Caco-2 (cell line): ENCODE measurements at regions not wholly inside any gene's neighbourhood (a gene's known extent, or its start where the extent isn't known, plus 50 kb on each side); places are given as distances from the start of the nearest gene placed in this dataset.

ENCODE experiments used
- BruUV-seq: library from RNA; stranded (reverse); fragments of 400-500 nt; replicated peaks from 2 replicates; lab custom pipeline; 2021; lab: Mats Ljungman, UMichigan
- CTCF ChIA-PET: fragments of 300-600 bp; sonication (Branson Sonifier 250); formaldehyde crosslinking; loops from one replicate; lab custom pipeline; 2022; ENCODE audit warnings: antibody characterized with exemption; lab: Charles Lee
- POLR2A ChIA-PET: fragments of 300-600 bp; sonication (Branson Sonifier 250); formaldehyde crosslinking; loops from one replicate; lab custom pipeline; 2022; ENCODE audit warnings: antibody characterized with exemption; lab: Charles Lee
- DNase-seq, 2 experiments: peaks; one replicate each; pipeline versions ENCODE4 v3.0.0 to v3.0.0-alpha.2; 2020 to 2022
- H3K27me3 ChIP-seq: replicated peaks from 2 replicates; pipeline ENCODE4 v1.6.0; 2011; ENCODE audit warnings: low read length; ENCODE audit not compliant: control insufficient read depth, insufficient read depth
- H3K36me3 ChIP-seq: 2 replicates; pipeline ENCODE4 v1.5.1; 2011; ENCODE audit warnings: low read length; ENCODE audit not compliant: control insufficient read depth, insufficient read depth
- H3K4me1 ChIP-seq: fragments of 250-450 bp; sonication (Bioruptor Pico); 2 replicates; pipeline ENCODE4 v1.5.1; 2020; ENCODE audit warnings: mild to moderate bottlenecking
- H3K4me3 ChIP-seq: 2 replicates; pipeline ENCODE4 v1.5.1; 2011; ENCODE audit warnings: low read depth, mild to moderate bottlenecking, control low read depth, low read length
- H3K9me3 ChIP-seq: fragments of 250-450 bp; sonication (Bioruptor Pico); 2 replicates; pipeline ENCODE4 v1.5.1; 2020; ENCODE audit warnings: mild to moderate bottlenecking, moderate library complexity
- H3K27ac Mint-ChIP-seq: one replicate; pipeline ENCODE4 v1.8.0; 2022; ENCODE audit warnings: mixed read lengths; ENCODE audit not compliant: unreplicated experiment
- H3K27me3 Mint-ChIP-seq: one replicate; pipeline ENCODE4 v1.8.0; 2022; ENCODE audit warnings: mixed read lengths; ENCODE audit not compliant: insufficient read depth, unreplicated experiment
- H3K36me3 Mint-ChIP-seq: one replicate; pipeline ENCODE4 v1.8.0; 2022; ENCODE audit warnings: mild to moderate bottlenecking, mixed read lengths; ENCODE audit not compliant: insufficient read depth, unreplicated experiment
- H3K4me1 Mint-ChIP-seq: one replicate; pipeline ENCODE4 v1.8.0; 2022; ENCODE audit warnings: low read depth, mixed read lengths; ENCODE audit not compliant: unreplicated experiment
- H3K4me3 Mint-ChIP-seq: one replicate; pipeline ENCODE4 v1.8.0; 2022; ENCODE audit warnings: mild to moderate bottlenecking, moderate library complexity, mixed read lengths; ENCODE audit not compliant: unreplicated experiment
- H3K9me3 Mint-ChIP-seq: one replicate; pipeline ENCODE4 v1.8.0; 2022; ENCODE audit warnings: mixed read lengths; ENCODE audit not compliant: unreplicated experiment
- intact Hi-C: fragments of 100-400 bp; cut with micrococcal nuclease; formaldehyde crosslinking; loops from one replicate; pipeline ENCODE4 v1.10.0; 2022; ENCODE audit not compliant: unreplicated experiment
- TF ChIP-seq, protein P1 (sequence below), 2 experiments: fragments of 200-600 bp in 1 of 2; IDR thresholded peaks; 1 replicate in 1 of 2; 2 replicates in 1 of 2; pipeline versions ENCODE4 v1.5.1 to v1.8.0; 2011 to 2022; ENCODE audit warnings: antibody characterized with exemption in 1 of 2, control low read depth in 1 of 2, inconsistent platforms in 1 of 2, low read depth in 1 of 2, low read length in 1 of 2, mild to moderate bottlenecking in 1 of 2, moderate library complexity in 1 of 2; ENCODE audit not compliant: insufficient read depth in 1 of 2, severe bottlenecking in 1 of 2, unreplicated experiment in 1 of 2

DNA sequence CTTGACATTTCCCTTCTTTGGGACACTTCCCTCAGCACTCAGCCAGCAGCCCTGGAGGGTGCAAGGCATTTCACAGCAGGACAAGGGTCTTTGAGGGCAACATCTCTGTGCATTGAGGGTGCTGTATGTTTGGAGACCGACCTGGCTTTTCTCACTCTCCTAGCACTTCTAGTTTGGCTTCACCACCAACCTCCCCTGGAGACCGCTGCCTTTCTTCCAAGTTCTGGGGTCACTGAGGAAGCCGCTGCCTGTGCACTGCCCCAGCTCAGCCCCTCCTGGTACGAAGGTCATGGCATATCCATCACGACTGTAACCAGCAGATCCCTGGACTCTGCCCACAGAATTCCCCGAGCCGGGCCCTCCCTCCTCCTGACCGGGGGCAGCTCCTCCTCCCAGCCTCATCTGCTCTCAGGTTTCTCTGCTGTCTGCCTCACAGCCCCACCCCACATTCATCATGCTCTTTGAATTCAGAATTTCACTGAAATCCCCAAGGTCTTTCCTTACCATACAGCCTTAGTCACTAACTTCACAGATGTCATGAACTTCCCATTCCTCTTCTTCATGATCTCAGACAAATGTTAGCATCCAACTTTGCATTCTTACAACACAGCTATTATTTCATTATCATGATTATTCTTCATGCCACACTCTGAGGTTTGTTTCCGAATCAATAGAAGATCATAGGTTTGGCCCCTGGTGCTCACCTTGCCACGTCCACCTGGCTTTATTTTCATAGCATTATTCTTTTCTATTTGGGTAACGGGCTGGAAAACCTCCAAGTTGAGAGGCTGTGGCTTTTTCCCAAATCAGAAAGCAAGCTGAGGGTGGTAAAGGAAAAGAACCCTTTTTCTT, 113.0 kb upstream of the COPS8 start:
- intact Hi-C loops: no loop called here
- no TSS peak for BruUV-seq
- Mint-ChIP-seq H3K27ac (peak overlapping the region; percentile 70), H3K4me1 (peaks cover 8% of the 10 kb centered on the region), H3K9me3 (no peaks in the 10 kb centered on the region), H3K27me3 (no peaks in the 10 kb centered on the region), H3K4me3 (peak overlapping the region; percentile 46), H3K36me3 (peaks cover 6% of the 10 kb centered on the region)
- no peak overlapping the region for H3K4me3 ChIP-seq
- ChIA-PET POLR2A (no interaction called here), CTCF (no interaction called here)
- peak; percentile 55 to 81 for DNase-seq
- H3K27me3 ChIP-seq: no peaks in the 10 kb centered on the region
- H3K9me3 ChIP-seq: no peaks in the 10 kb centered on the region
- TF ChIP-seq, protein P1, sequence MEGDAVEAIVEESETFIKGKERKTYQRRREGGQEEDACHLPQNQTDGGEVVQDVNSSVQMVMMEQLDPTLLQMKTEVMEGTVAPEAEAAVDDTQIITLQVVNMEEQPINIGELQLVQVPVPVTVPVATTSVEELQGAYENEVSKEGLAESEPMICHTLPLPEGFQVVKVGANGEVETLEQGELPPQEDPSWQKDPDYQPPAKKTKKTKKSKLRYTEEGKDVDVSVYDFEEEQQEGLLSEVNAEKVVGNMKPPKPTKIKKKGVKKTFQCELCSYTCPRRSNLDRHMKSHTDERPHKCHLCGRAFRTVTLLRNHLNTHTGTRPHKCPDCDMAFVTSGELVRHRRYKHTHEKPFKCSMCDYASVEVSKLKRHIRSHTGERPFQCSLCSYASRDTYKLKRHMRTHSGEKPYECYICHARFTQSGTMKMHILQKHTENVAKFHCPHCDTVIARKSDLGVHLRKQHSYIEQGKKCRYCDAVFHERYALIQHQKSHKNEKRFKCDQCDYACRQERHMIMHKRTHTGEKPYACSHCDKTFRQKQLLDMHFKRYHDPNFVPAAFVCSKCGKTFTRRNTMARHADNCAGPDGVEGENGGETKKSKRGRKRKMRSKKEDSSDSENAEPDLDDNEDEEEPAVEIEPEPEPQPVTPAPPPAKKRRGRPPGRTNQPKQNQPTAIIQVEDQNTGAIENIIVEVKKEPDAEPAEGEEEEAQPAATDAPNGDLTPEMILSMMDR (IDR thresholded peaks at IDR 0.05; ENCODE audit: insufficient read depth in 1 of 2, low read depth in 1 of 2, low read length in 1 of 2, severe bottlenecking in 1 of 2, unreplicated experiment in 1 of 2): no peak
- H3K4me1 ChIP-seq: peaks cover 20% of the 10 kb centered on the region
- no peaks in the 10 kb centered on the region; the same call in 1 of the 2 replicates for H3K36me3 ChIP-seq

DNA sequence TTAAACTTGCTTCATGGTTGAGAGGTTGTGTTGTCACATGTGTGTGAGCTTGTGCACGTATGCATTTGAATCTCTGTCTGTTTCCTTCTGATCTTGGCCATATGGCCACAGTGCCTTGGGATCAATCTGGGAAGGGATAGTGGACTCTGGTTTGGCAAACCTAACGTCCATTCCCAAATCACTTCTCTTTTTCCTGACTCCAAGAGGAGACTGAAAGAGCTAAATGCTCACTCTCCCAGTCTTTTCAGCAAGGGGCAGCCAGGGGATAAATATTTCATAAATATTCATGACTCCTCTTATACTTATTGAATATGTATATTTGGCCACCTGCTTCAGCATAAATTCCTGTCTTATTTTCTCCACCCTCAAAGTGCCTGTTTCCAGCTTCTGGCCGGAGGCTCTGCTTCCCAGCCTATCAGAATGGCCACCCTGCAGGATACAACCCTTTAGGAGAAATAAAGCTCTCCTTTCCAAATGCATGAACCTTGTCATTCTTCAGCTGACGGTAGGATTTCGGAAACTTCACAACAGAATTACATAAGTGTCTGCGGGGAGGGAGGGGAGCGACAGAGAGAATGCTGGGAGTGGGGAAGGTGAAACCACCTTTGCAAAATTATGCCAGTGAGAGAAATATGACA, 112.2 kb upstream of the COPS8 start:
- Mint-ChIP-seq H3K4me3 (no peak overlapping the region), H3K9me3 (no peaks in the 10 kb centered on the region), H3K36me3 (peaks cover 6% of the 10 kb centered on the region), H3K4me1 (peaks cover 8% of the 10 kb centered on the region), H3K27me3 (no peaks in the 10 kb centered on the region), H3K27ac (no peak overlapping the region)
- BruUV-seq: no TSS peak
- ChIA-PET POLR2A (no interaction called here), CTCF (no interaction called here)
- DNase-seq: no peak
- Histone ChIP-seq H3K4me3 (no peak overlapping the region), H3K9me3 (no peaks in the 10 kb centered on the region), H3K4me1 (peaks cover 15% of the 10 kb centered on the region), H3K36me3 (no peaks in the 10 kb centered on the region; the same call in 1 of the 2 replicates), H3K27me3 (no peaks in the 10 kb centered on the region)
- TF ChIP-seq, protein P1 (IDR thresholded peaks at IDR 0.05; ENCODE audit: insufficient read depth in 1 of 2, low read depth in 1 of 2, low read length in 1 of 2, severe bottlenecking in 1 of 2, unreplicated experiment in 1 of 2): no peak
- intact Hi-C loops: no loop called here

DNA sequence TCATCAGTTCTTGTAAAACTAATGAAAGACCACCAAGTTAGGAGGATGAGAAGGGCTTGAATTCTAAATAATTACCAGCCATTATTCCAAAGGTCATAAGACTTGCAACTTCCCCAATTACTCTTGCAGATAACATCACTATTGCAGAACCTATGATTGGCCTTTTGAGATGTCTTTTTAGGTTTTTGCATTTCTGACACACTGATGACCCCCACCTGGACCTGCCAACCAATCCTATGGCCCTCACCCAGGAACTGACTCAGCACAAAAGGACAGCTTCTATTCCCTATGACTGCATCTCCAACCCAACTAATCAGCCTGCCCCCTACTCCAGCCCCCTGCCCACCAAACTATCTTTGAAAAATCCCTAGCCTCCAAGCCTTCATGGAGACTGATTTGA, 111.5 kb upstream of the COPS8 start:
- POLR2A ChIA-PET: no interaction called here
- BruUV-seq: no TSS peak

More for the DNA sequence above, 111.5 kb upstream of the COPS8 start:
- intact Hi-C loops: no loop called here
- no peaks in the 10 kb centered on the region for H3K27me3 ChIP-seq
- CTCF ChIA-PET: no interaction called here
- no peaks in the 10 kb centered on the region for H3K9me3 ChIP-seq
- H3K4me3 ChIP-seq: no peak overlapping the region
- H3K27me3 Mint-ChIP-seq: no peaks in the 10 kb centered on the region
- no peaks in the 10 kb centered on the region for H3K9me3 Mint-ChIP-seq
- no peaks in the 10 kb centered on the region; the same call in 1 of the 2 replicates for H3K36me3 ChIP-seq
- H3K4me1 Mint-ChIP-seq: peaks cover 8% of the 10 kb centered on the region
- peaks cover 12% of the 10 kb centered on the region for H3K4me1 ChIP-seq
- no peak for DNase-seq
- H3K4me3 Mint-ChIP-seq: no peak overlapping the region
- TF ChIP-seq, protein P1 (IDR thresholded peaks at IDR 0.05; ENCODE audit: insufficient read depth in 1 of 2, low read depth in 1 of 2, low read length in 1 of 2, severe bottlenecking in 1 of 2, unreplicated experiment in 1 of 2): no peak
- no peak overlapping the region for H3K27ac Mint-ChIP-seq
- peaks cover 6% of the 10 kb centered on the region for H3K36me3 Mint-ChIP-seq
